ENCODE measurements at regions not wholly inside any gene's neighbourhood (a gene's known extent, or its start where the extent isn't known, plus 50 kb on each side); places are given as distances from the start of the nearest gene placed in this dataset.

DNA sequence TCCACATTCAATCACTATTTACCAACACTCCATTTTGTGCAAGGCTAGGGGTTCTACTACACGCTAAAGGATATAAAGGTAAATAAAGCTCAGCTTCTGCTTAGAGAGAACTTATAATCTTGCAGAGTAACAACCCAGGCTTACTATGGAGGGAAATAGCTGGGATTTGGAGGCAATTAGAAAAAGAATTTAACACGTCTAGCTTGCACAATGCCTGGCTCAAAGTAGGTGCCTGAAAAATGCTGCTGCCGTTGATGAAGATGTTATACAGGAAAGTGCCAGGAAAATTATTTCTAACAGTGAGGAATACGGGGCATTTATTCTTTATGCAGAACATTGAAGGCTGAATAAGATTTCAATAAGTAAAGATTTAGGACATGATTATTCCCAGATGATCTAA lies 214.2 kb downstream of the KITLG start:
- intact Hi-C loops (cut with micrococcal nuclease), result no loop called here

More for the DNA sequence above, 214.2 kb downstream of the KITLG start:
- in situ Hi-C loops (cut with MboI; ENCODE audit: low sequenced_read_pairs) (no loop called here), dilution Hi-C loops (cut with HindIII; ENCODE audit: low sequenced_read_pairs, unreplicated experiment) (no loop called here)
- DNase-seq (no peak), ATAC-seq (ENCODE audit: low read depth) (no peak)
- no peak overlapping the region for H3K27ac ChIP-seq (ENCODE audit: insufficient read depth, low read length)
- no peaks in the 10 kb centered on the region for H3K36me3 ChIP-seq (ENCODE audit: control insufficient read depth, insufficient read depth, low read length)
- H3K23ac ChIP-seq (ENCODE audit: low read depth, low read length), result no peak overlapping the region
- no peak overlapping the region for H4K91ac ChIP-seq (ENCODE audit: insufficient read depth, low read depth, low read length)
- H2BK5ac ChIP-seq (ENCODE audit: low read depth, low read length, poor library complexity, severe bottlenecking), result no peak overlapping the region
- H3K79me1 ChIP-seq (ENCODE audit: low read depth in 1 of 2, low read length in 2 of 2), result no peaks in the 10 kb centered on the region
- H2BK15ac ChIP-seq (ENCODE audit: low read depth, low read length), result no peak overlapping the region
- no peak overlapping the region for H3K9ac ChIP-seq (ENCODE audit: low read depth, low read length)
- H2BK20ac ChIP-seq (ENCODE audit: low read depth, low read length), result no peak overlapping the region
- H3K9me3 ChIP-seq (ENCODE audit: control insufficient read depth, insufficient read depth, low read length), result no peaks in the 10 kb centered on the region
- no peak overlapping the region for H2AFZ ChIP-seq (replicated peaks; ENCODE audit: low read length, poor library complexity)
- POLR2A ChIA-PET (ENCODE audit: unreplicated experiment), result no interaction called here
- no peak for TF ChIP-seq MXI1 (IDR thresholded peaks at IDR 0.05; ENCODE audit: borderline replicate concordance, low read depth, low read length)
- no peak for TF ChIP-seq MAZ (IDR thresholded peaks at IDR 0.05; ENCODE audit: borderline replicate concordance, low read depth, low read length)
- TF ChIP-seq RAD21 (IDR thresholded peaks at IDR 0.05; ENCODE audit: low read length), result no peak
- TF ChIP-seq FOS (IDR thresholded peaks at IDR 0.05; ENCODE audit: low read depth, low read length), result no peak
- no peak for TF ChIP-seq RFX5 (IDR thresholded peaks at IDR 0.05; ENCODE audit: low read depth, low read length)
- no peak for TF ChIP-seq MAFK (IDR thresholded peaks at IDR 0.05; ENCODE audit: low read depth, low read length)
- TF ChIP-seq CHD1 (IDR thresholded peaks at IDR 0.05; ENCODE audit: low read depth, low read length), result no peak
- no peak for TF ChIP-seq SMC3 (IDR thresholded peaks at IDR 0.05; ENCODE audit: low read depth, low read length)
- TF ChIP-seq, protein P1, sequence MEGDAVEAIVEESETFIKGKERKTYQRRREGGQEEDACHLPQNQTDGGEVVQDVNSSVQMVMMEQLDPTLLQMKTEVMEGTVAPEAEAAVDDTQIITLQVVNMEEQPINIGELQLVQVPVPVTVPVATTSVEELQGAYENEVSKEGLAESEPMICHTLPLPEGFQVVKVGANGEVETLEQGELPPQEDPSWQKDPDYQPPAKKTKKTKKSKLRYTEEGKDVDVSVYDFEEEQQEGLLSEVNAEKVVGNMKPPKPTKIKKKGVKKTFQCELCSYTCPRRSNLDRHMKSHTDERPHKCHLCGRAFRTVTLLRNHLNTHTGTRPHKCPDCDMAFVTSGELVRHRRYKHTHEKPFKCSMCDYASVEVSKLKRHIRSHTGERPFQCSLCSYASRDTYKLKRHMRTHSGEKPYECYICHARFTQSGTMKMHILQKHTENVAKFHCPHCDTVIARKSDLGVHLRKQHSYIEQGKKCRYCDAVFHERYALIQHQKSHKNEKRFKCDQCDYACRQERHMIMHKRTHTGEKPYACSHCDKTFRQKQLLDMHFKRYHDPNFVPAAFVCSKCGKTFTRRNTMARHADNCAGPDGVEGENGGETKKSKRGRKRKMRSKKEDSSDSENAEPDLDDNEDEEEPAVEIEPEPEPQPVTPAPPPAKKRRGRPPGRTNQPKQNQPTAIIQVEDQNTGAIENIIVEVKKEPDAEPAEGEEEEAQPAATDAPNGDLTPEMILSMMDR (conservative IDR thresholded peaks at IDR 0.05; ENCODE audit: low read depth, low read length), result no peak
- TF ChIP-seq CEBPB (IDR thresholded peaks at IDR 0.05; ENCODE audit: low read depth, low read length), result no peak
- TF ChIP-seq RCOR1 (IDR thresholded peaks at IDR 0.05; ENCODE audit: insufficient replicate concordance, low read length), result no peak
- TF ChIP-seq NFE2L2 (IDR thresholded peaks at IDR 0.05; ENCODE audit: low read depth, low read length), result no peak
- TF ChIP-seq, protein P2, sequence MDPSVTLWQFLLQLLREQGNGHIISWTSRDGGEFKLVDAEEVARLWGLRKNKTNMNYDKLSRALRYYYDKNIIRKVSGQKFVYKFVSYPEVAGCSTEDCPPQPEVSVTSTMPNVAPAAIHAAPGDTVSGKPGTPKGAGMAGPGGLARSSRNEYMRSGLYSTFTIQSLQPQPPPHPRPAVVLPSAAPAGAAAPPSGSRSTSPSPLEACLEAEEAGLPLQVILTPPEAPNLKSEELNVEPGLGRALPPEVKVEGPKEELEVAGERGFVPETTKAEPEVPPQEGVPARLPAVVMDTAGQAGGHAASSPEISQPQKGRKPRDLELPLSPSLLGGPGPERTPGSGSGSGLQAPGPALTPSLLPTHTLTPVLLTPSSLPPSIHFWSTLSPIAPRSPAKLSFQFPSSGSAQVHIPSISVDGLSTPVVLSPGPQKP (IDR thresholded peaks at IDR 0.05; ENCODE audit: borderline replicate concordance, low read depth, low read length), result no peak
- TF ChIP-seq BHLHE40 (IDR thresholded peaks at IDR 0.05; ENCODE audit: low read depth, low read length), result no peak
- no peak for TF ChIP-seq USF2 (IDR thresholded peaks at IDR 0.05; ENCODE audit: low read depth, low read length)
- TF ChIP-seq POLR2A (IDR thresholded peaks at IDR 0.05; ENCODE audit: low read depth, low read length), result no peak
- no peak overlapping the region for H3K56ac ChIP-seq (ENCODE audit: extremely low read depth, insufficient read depth, low read length)
- H3K27me3 ChIP-seq (ENCODE audit: control insufficient read depth, insufficient read depth, low read length), result no peaks in the 10 kb centered on the region
- no peak overlapping the region for H3K4me3 ChIP-seq (ENCODE audit: insufficient read depth, low read depth, low read length)
- H2AK9ac ChIP-seq (replicated peaks; ENCODE audit: low read depth, low read length, poor library complexity), result no peak overlapping the region
- H4K8ac ChIP-seq (ENCODE audit: low read depth in 2 of 2, low read length in 2 of 2), result no peak overlapping the region
- H3K4ac ChIP-seq (ENCODE audit: low read depth, low read length), result no peak overlapping the region
- no peak overlapping the region for H3K18ac ChIP-seq (ENCODE audit: low read depth, low read length)
- no peak overlapping the region for H3K14ac ChIP-seq (replicated peaks; ENCODE audit: low read depth, low read length)
- H3K4me1 ChIP-seq (ENCODE audit: control insufficient read depth, insufficient read depth, low read length), result no peaks in the 10 kb centered on the region
- H4K20me1 ChIP-seq (ENCODE audit: insufficient read depth, low read length), result no peaks in the 10 kb centered on the region
- H3K4me2 ChIP-seq (ENCODE audit: low read depth, low read length), result no peak overlapping the region
- 0 out of 2 replicates have a peak, but pooled peaks cover 2% of the 10 kb centered on the region for H3K9me1 ChIP-seq (ENCODE audit: insufficient read depth, low read length)
- no peak overlapping the region for H2AK5ac ChIP-seq (ENCODE audit: low read depth, low read length)
- BruUV-seq (replicated peaks), result no TSS peak
- H2BK120ac ChIP-seq (ENCODE audit: low read depth, low read length), result no peak overlapping the region
- WGBS, 2 experiments (ENCODE audit: extremely low coverage in 2 of 2, insufficient read length in 1 of 2), result 80% methylated on average over 2 of the region's 4 CpGs; no CpG with 5 or more reads in 1 of the 2 experiments
- no peak overlapping the region for H4K5ac ChIP-seq (ENCODE audit: low read depth, low read length)
- CTCF ChIA-PET, result no interaction called here

Data from IMR-90 (cell line).